ENCODE measurements at regions not wholly inside any gene's neighbourhood (a gene's known extent, or its start where the extent isn't known, plus 50 kb on each side); places are given as distances from the start of the nearest gene placed in this dataset.

GRCh38 chr16:72612718-72613117, 435.2 kb downstream of the ZFHX3 start:
- no peak for TF ChIP-seq POLR2AphosphoS5 (IDR thresholded peaks at IDR 0.05; ENCODE audit: low read depth, low read length)
- TF ChIP-seq CTCF (IDR thresholded peaks at IDR 0.05 in 2 of 3, conservative IDR thresholded peaks at IDR 0.05 in 1 of 3; ENCODE audit: borderline replicate concordance in 1 of 3, insufficient read depth in 1 of 3, low read depth in 2 of 3, low read length in 2 of 3) = no peak
- no peak for TF ChIP-seq EZH2 (IDR thresholded peaks at IDR 0.05)

Measured in HCT116 (cell line).